ENCODE measurements at regions not wholly inside any gene's neighbourhood (a gene's known extent, or its start where the extent isn't known, plus 50 kb on each side); places are given as distances from the start of the nearest gene placed in this dataset.

DNA sequence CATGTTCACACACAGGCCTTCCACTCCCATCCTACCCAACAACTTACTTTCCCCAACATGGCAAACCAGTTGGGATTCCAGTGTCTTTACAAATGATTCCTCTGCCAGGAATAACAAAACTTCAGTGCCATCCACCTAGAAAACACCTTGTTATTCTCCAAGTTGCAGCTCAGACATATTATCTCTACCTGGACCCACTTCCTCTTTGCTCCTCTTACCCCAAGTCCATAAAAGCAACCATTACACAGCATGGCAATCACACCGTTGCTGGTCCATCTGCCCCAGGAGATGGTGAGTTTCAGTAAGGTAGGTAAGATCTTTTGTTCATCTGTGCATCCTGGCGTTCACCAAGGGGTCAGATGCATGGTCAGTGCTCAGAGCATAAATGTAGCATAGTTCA lies 66.0 kb upstream of the CSF1 start:
- H3K9me3 ChIP-seq (ENCODE audit: control insufficient read depth, insufficient read depth, low read length), result no peaks in the 10 kb centered on the region
- H3K4ac ChIP-seq (ENCODE audit: low read depth, low read length), result no peak overlapping the region
- no peaks in the 10 kb centered on the region for H3K4me1 ChIP-seq (ENCODE audit: control insufficient read depth, insufficient read depth, low read length)
- H3K79me1 ChIP-seq (ENCODE audit: low read depth in 1 of 2, low read length in 2 of 2), result no peaks in the 10 kb centered on the region
- H3K18ac ChIP-seq (ENCODE audit: low read depth, low read length), result no peak overlapping the region
- DNase-seq, result no peak
- H3K27ac ChIP-seq (ENCODE audit: insufficient read depth, low read length), result no peak overlapping the region
- intact Hi-C loops (cut with micrococcal nuclease), result no loop called here
- dilution Hi-C loops (cut with HindIII; ENCODE audit: low sequenced_read_pairs, unreplicated experiment), result no loop called here
- H4K20me1 ChIP-seq (ENCODE audit: insufficient read depth, low read length), result no peaks in the 10 kb centered on the region
- CTCF ChIA-PET, result no interaction called here
- no CpG with 5 or more reads among the region's 2 CpGs for WGBS, 2 experiments (ENCODE audit: extremely low coverage in 2 of 2, insufficient read length in 1 of 2)
- H2BK120ac ChIP-seq (ENCODE audit: low read depth, low read length), result no peak overlapping the region
- no peak overlapping the region for H2BK15ac ChIP-seq (ENCODE audit: low read depth, low read length)
- H3K14ac ChIP-seq (replicated peaks; ENCODE audit: low read depth, low read length), result no peak overlapping the region
- H3K36me3 ChIP-seq (ENCODE audit: control insufficient read depth, insufficient read depth, low read length), result no peaks in the 10 kb centered on the region
- H4K8ac ChIP-seq (ENCODE audit: low read depth in 2 of 2, low read length in 2 of 2), result no peak overlapping the region
- POLR2A ChIA-PET (ENCODE audit: unreplicated experiment), result no interaction called here
- no peak overlapping the region for H4K91ac ChIP-seq (ENCODE audit: insufficient read depth, low read depth, low read length)
- no peak overlapping the region for H2AK5ac ChIP-seq (ENCODE audit: low read depth, low read length)
- no peak overlapping the region for H3K56ac ChIP-seq (ENCODE audit: extremely low read depth, insufficient read depth, low read length)
- no peaks in the 10 kb centered on the region; the same call in 1 of the 2 replicates for H3K27me3 ChIP-seq (ENCODE audit: control insufficient read depth, insufficient read depth, low read length)
- H2AFZ ChIP-seq (replicated peaks; ENCODE audit: low read length, poor library complexity), result no peak overlapping the region
- no peak overlapping the region for H3K9ac ChIP-seq (ENCODE audit: low read depth, low read length)
- no peak overlapping the region for H4K5ac ChIP-seq (ENCODE audit: low read depth, low read length)
- no peak overlapping the region for H3K23ac ChIP-seq (ENCODE audit: low read depth, low read length)
- TF ChIP-seq CHD1 (IDR thresholded peaks at IDR 0.05; ENCODE audit: low read depth, low read length) (no peak), MAZ (IDR thresholded peaks at IDR 0.05; ENCODE audit: borderline replicate concordance, low read depth, low read length) (no peak), POLR2A (IDR thresholded peaks at IDR 0.05; ENCODE audit: low read depth, low read length) (no peak), MXI1 (IDR thresholded peaks at IDR 0.05; ENCODE audit: borderline replicate concordance, low read depth, low read length) (no peak), SMC3 (IDR thresholded peaks at IDR 0.05; ENCODE audit: low read depth, low read length) (no peak)
- TF ChIP-seq, protein P1, sequence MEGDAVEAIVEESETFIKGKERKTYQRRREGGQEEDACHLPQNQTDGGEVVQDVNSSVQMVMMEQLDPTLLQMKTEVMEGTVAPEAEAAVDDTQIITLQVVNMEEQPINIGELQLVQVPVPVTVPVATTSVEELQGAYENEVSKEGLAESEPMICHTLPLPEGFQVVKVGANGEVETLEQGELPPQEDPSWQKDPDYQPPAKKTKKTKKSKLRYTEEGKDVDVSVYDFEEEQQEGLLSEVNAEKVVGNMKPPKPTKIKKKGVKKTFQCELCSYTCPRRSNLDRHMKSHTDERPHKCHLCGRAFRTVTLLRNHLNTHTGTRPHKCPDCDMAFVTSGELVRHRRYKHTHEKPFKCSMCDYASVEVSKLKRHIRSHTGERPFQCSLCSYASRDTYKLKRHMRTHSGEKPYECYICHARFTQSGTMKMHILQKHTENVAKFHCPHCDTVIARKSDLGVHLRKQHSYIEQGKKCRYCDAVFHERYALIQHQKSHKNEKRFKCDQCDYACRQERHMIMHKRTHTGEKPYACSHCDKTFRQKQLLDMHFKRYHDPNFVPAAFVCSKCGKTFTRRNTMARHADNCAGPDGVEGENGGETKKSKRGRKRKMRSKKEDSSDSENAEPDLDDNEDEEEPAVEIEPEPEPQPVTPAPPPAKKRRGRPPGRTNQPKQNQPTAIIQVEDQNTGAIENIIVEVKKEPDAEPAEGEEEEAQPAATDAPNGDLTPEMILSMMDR (conservative IDR thresholded peaks at IDR 0.05; ENCODE audit: low read depth, low read length), result no peak
- TF ChIP-seq, protein P2, sequence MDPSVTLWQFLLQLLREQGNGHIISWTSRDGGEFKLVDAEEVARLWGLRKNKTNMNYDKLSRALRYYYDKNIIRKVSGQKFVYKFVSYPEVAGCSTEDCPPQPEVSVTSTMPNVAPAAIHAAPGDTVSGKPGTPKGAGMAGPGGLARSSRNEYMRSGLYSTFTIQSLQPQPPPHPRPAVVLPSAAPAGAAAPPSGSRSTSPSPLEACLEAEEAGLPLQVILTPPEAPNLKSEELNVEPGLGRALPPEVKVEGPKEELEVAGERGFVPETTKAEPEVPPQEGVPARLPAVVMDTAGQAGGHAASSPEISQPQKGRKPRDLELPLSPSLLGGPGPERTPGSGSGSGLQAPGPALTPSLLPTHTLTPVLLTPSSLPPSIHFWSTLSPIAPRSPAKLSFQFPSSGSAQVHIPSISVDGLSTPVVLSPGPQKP (IDR thresholded peaks at IDR 0.05; ENCODE audit: borderline replicate concordance, low read depth, low read length), result no peak
- H2BK20ac ChIP-seq (ENCODE audit: low read depth, low read length), result no peak overlapping the region
- H3K4me3 ChIP-seq (ENCODE audit: insufficient read depth, low read depth, low read length), result no peak overlapping the region
- no TSS peak for BruUV-seq (replicated peaks)
- no peak overlapping the region for H2BK5ac ChIP-seq (ENCODE audit: low read depth, low read length, poor library complexity, severe bottlenecking)
- in situ Hi-C loops (cut with MboI; ENCODE audit: low sequenced_read_pairs), result no loop called here
- H2AK9ac ChIP-seq (replicated peaks; ENCODE audit: low read depth, low read length, poor library complexity), result no peak overlapping the region
- no peak overlapping the region for H3K4me2 ChIP-seq (ENCODE audit: low read depth, low read length)
- H3K9me1 ChIP-seq (ENCODE audit: insufficient read depth, low read length), result no peaks in the 10 kb centered on the region
- ATAC-seq (ENCODE audit: low read depth), result no peak
